ENCODE measurements at regions not wholly inside any gene's neighbourhood (a gene's known extent, or its start where the extent isn't known, plus 50 kb on each side); places are given as distances from the start of the nearest gene placed in this dataset.

- TF ChIP-seq, protein P1, sequence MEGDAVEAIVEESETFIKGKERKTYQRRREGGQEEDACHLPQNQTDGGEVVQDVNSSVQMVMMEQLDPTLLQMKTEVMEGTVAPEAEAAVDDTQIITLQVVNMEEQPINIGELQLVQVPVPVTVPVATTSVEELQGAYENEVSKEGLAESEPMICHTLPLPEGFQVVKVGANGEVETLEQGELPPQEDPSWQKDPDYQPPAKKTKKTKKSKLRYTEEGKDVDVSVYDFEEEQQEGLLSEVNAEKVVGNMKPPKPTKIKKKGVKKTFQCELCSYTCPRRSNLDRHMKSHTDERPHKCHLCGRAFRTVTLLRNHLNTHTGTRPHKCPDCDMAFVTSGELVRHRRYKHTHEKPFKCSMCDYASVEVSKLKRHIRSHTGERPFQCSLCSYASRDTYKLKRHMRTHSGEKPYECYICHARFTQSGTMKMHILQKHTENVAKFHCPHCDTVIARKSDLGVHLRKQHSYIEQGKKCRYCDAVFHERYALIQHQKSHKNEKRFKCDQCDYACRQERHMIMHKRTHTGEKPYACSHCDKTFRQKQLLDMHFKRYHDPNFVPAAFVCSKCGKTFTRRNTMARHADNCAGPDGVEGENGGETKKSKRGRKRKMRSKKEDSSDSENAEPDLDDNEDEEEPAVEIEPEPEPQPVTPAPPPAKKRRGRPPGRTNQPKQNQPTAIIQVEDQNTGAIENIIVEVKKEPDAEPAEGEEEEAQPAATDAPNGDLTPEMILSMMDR (conservative IDR thresholded peaks at IDR 0.05 in 1 of 2, IDR thresholded peaks at IDR 0.05 in 1 of 2; ENCODE audit: extremely low read depth in 1 of 2, insufficient read depth in 1 of 2, low read depth in 1 of 2, low read length in 2 of 2), result no peak
- TF ChIP-seq EZH2 (IDR thresholded peaks at IDR 0.05; ENCODE audit: borderline replicate concordance, low read length), result no peak
These were observed 57.9 kb upstream of the PNMA1 start for GRCh38 chr14:73771848-73772638.

Measured in mammary epithelial cell (primary cell).